ENCODE measurements at regions not wholly inside any gene's neighbourhood (a gene's known extent, or its start where the extent isn't known, plus 50 kb on each side); places are given as distances from the start of the nearest gene placed in this dataset.

GRCh38 chr13:48153186-48153585 is 58.3 kb upstream of the MED4 start:
- no peak overlapping the region for H3K4me2 ChIP-seq (ENCODE audit: extremely low read depth, insufficient read depth, low read length)
- TF ChIP-seq EZH2 (IDR thresholded peaks at IDR 0.05; ENCODE audit: low read length, missing control alignments): no peak
- TF ChIP-seq, protein P1, sequence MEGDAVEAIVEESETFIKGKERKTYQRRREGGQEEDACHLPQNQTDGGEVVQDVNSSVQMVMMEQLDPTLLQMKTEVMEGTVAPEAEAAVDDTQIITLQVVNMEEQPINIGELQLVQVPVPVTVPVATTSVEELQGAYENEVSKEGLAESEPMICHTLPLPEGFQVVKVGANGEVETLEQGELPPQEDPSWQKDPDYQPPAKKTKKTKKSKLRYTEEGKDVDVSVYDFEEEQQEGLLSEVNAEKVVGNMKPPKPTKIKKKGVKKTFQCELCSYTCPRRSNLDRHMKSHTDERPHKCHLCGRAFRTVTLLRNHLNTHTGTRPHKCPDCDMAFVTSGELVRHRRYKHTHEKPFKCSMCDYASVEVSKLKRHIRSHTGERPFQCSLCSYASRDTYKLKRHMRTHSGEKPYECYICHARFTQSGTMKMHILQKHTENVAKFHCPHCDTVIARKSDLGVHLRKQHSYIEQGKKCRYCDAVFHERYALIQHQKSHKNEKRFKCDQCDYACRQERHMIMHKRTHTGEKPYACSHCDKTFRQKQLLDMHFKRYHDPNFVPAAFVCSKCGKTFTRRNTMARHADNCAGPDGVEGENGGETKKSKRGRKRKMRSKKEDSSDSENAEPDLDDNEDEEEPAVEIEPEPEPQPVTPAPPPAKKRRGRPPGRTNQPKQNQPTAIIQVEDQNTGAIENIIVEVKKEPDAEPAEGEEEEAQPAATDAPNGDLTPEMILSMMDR (conservative IDR thresholded peaks at IDR 0.05 in 1 of 2, IDR thresholded peaks at IDR 0.05 in 1 of 2; ENCODE audit: low read depth in 1 of 2, low read length in 2 of 2): no peak
- no peaks in the 10 kb centered on the region for H3K27me3 ChIP-seq (ENCODE audit: control insufficient read depth, insufficient read depth, low read length)
- H3K79me2 ChIP-seq (ENCODE audit: control insufficient read depth, insufficient read depth, low read length): no peaks in the 10 kb centered on the region
- no peaks in the 10 kb centered on the region for H3K9me3 ChIP-seq (ENCODE audit: control insufficient read depth, insufficient read depth, low read depth, low read length)
- no peaks in the 10 kb centered on the region for H4K20me1 ChIP-seq (ENCODE audit: control insufficient read depth, extremely low read depth, insufficient read depth, low read length)
- no peak overlapping the region for H3K27ac ChIP-seq (ENCODE audit: insufficient read depth, low read length)
- DNase-seq (ENCODE audit: low read depth in 2 of 2): no peak
- H3K36me3 ChIP-seq (ENCODE audit: control insufficient read depth, insufficient read depth, low read length): no peaks in the 10 kb centered on the region
- H3K4me3 ChIP-seq (replicated peaks in 1 of 4; ENCODE audit: control extremely low read depth in 1 of 4, insufficient read depth in 1 of 4, low read depth in 3 of 4, low read length in 4 of 4): no peak overlapping the region
- H3K9ac ChIP-seq (ENCODE audit: insufficient read depth, low read length): no peak overlapping the region
- H3K4me1 ChIP-seq (ENCODE audit: control insufficient read depth, extremely low read depth, insufficient read depth, low read length): no peaks in the 10 kb centered on the region
- H2AFZ ChIP-seq (ENCODE audit: low read length): no peak overlapping the region

DNA sequence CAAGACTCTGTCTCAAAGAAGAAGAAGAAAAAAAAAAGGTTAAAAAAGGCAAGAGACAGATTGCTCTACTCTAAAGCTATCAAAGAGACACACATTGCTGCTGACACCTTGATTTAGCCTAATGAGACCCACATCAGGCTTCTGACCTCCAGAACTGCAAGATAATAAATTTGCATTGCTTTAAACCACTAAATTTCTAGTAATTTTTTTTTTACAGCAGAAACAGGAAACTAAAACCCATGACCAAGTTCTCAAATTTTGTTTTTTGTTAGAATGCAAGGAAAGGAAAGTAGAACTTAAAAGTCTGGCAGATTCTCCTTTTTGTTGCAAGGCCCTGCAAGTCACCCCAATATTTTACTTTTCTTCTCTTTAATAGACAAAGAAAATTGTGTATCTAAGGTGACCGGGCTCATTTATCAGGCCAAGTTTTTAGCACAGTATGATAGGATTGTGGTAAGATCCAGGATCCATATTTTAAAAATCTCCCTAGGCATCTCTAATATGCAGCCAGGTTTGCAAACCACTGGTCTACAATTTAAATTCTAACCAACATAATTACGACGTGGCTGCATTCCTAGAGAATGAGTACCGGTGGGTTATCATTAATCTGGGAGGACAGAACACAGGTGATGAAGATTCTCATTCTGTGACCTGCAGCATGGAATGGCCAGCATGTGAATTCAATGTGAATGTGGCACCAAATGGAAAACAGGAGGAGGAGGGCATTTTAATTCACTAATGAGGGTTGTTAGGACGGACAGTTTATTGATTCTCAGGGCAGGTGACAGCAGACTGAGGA is 56.7 kb upstream of the MED4 start:
- H2AFZ ChIP-seq (ENCODE audit: low read length): no peak overlapping the region
- no peaks in the 10 kb centered on the region for H3K9me3 ChIP-seq (ENCODE audit: control insufficient read depth, insufficient read depth, low read depth, low read length)
- no peak overlapping the region for H3K9ac ChIP-seq (ENCODE audit: insufficient read depth, low read length)
- H3K4me2 ChIP-seq (ENCODE audit: extremely low read depth, insufficient read depth, low read length): no peak overlapping the region
- H3K27ac ChIP-seq (ENCODE audit: insufficient read depth, low read length): no peak overlapping the region
- no peaks in the 10 kb centered on the region for H3K79me2 ChIP-seq (ENCODE audit: control insufficient read depth, insufficient read depth, low read length)
- H3K4me3 ChIP-seq (replicated peaks in 1 of 4; ENCODE audit: control extremely low read depth in 1 of 4, insufficient read depth in 1 of 4, low read depth in 3 of 4, low read length in 4 of 4): no peak overlapping the region
- no peaks in the 10 kb centered on the region for H4K20me1 ChIP-seq (ENCODE audit: control insufficient read depth, extremely low read depth, insufficient read depth, low read length)
- no peaks in the 10 kb centered on the region for H3K36me3 ChIP-seq (ENCODE audit: control insufficient read depth, insufficient read depth, low read length)
- no peaks in the 10 kb centered on the region for H3K4me1 ChIP-seq (ENCODE audit: control insufficient read depth, extremely low read depth, insufficient read depth, low read length)
- H3K27me3 ChIP-seq (ENCODE audit: control insufficient read depth, insufficient read depth, low read length): no peaks in the 10 kb centered on the region
- peak in 1 of 2 donors; percentile 53 for DNase-seq (ENCODE audit: low read depth in 2 of 2)
- no peak for TF ChIP-seq EZH2 (IDR thresholded peaks at IDR 0.05; ENCODE audit: low read length, missing control alignments)
- TF ChIP-seq, protein P1 (conservative IDR thresholded peaks at IDR 0.05 in 1 of 2, IDR thresholded peaks at IDR 0.05 in 1 of 2; ENCODE audit: low read depth in 1 of 2, low read length in 2 of 2): no peak

GRCh38 chr13:48148454-48148853 is 53.5 kb upstream of the MED4 start:
- H3K4me1 ChIP-seq (ENCODE audit: control insufficient read depth, extremely low read depth, insufficient read depth, low read length): peaks cover 2% of the 10 kb centered on the region
- H3K79me2 ChIP-seq (ENCODE audit: control insufficient read depth, insufficient read depth, low read length): no peaks in the 10 kb centered on the region
- no peak overlapping the region for H2AFZ ChIP-seq (ENCODE audit: low read length)
- TF ChIP-seq, protein P1 (conservative IDR thresholded peaks at IDR 0.05 in 1 of 2, IDR thresholded peaks at IDR 0.05 in 1 of 2; ENCODE audit: low read depth in 1 of 2, low read length in 2 of 2): no peak
- TF ChIP-seq EZH2 (IDR thresholded peaks at IDR 0.05; ENCODE audit: low read length, missing control alignments): no peak
- no peak overlapping the region for H3K4me3 ChIP-seq (replicated peaks in 1 of 4; ENCODE audit: control extremely low read depth in 1 of 4, insufficient read depth in 1 of 4, low read depth in 3 of 4, low read length in 4 of 4)
- no peak for DNase-seq (ENCODE audit: low read depth in 2 of 2)
- H3K27ac ChIP-seq (ENCODE audit: insufficient read depth, low read length): no peak overlapping the region
- no peak overlapping the region for H3K9ac ChIP-seq (ENCODE audit: insufficient read depth, low read length)
- H3K27me3 ChIP-seq (ENCODE audit: control insufficient read depth, insufficient read depth, low read length): no peaks in the 10 kb centered on the region
- no peaks in the 10 kb centered on the region for H3K36me3 ChIP-seq (ENCODE audit: control insufficient read depth, insufficient read depth, low read length)
- H3K4me2 ChIP-seq (ENCODE audit: extremely low read depth, insufficient read depth, low read length): no peak overlapping the region
- H4K20me1 ChIP-seq (ENCODE audit: control insufficient read depth, extremely low read depth, insufficient read depth, low read length): no peaks in the 10 kb centered on the region
- no peaks in the 10 kb centered on the region for H3K9me3 ChIP-seq (ENCODE audit: control insufficient read depth, insufficient read depth, low read depth, low read length)

Measured in fibroblast of lung (primary cell).